ENCODE measurements at regions not wholly inside any gene's neighbourhood (a gene's known extent, or its start where the extent isn't known, plus 50 kb on each side); places are given as distances from the start of the nearest gene placed in this dataset.

- DNase-seq: no peak
Measured at GRCh38 chr1:235925016-235925415, 58.3 kb upstream of the LYST start.

GRCh38 chr1:235923466-235924021 lies 56.8 kb upstream of the LYST start:
- peak; percentile 46 for DNase-seq

GRCh38 chr1:235920596-235921375 lies 54.1 kb upstream of the LYST start:
- DNase-seq: no peak

GRCh38 chr1:235919833-235920441 lies 53.2 kb upstream of the LYST start:
- peak; percentile 67 for DNase-seq

GRCh38 chr1:235919127-235919832 lies 52.6 kb upstream of the LYST start:
- no peak for DNase-seq

GRCh38 chr1:235918465-235918864 lies 51.8 kb upstream of the LYST start:
- no peak for DNase-seq

- no peak for DNase-seq
Measured at GRCh38 chr1:235918032-235918431, 51.3 kb upstream of the LYST start.

- no peak for DNase-seq
Measured at GRCh38 chr1:235917267-235917811, 50.6 kb upstream of the LYST start.

Data from COR-L47 (cell line).